Body of pancreas (tissue), 4 donors: ENCODE measurements at regions not wholly inside any gene's neighbourhood (a gene's known extent, or its start where the extent isn't known, plus 50 kb on each side); places are given as distances from the start of the nearest gene placed in this dataset.

Experiments
- CTCF ChIP-seq, 7 experiments: fragments of 450-650 bp in 4 of 7; fragments of 200-600 bp in 3 of 7; sonication (generic) in 3 of 7; IDR thresholded peaks; one replicate each; pipeline ENCODE4 v1.5.1; 2016 to 2019; ENCODE audit warnings: antibody characterized with exemption in 7 of 7
- POLR2A ChIP-seq, 3 donors: fragments of 450-650 bp; IDR thresholded peaks; one replicate each; pipeline ENCODE4 v1.6.1; 2016; ENCODE audit warnings: antibody characterized with exemption in 3 of 3, mild to moderate bottlenecking in 2 of 3

- TF ChIP-seq POLR2A (IDR thresholded peaks at IDR 0.05): no peak
- no peak for TF ChIP-seq CTCF (IDR thresholded peaks at IDR 0.05)
These were observed 912.4 kb upstream of the ATXN7L3B start for GRCh38 chr12:73625226-73625625.
